GM12873 (cell line): ENCODE measurements at regions not wholly inside any gene's neighbourhood (a gene's known extent, or its start where the extent isn't known, plus 50 kb on each side); places are given as distances from the start of the nearest gene placed in this dataset.

Experiments used
- TF ChIP-seq, protein P1 (sequence below): IDR thresholded peaks from 2 replicates; pipeline ENCODE4 v1.5.1; 2012; ENCODE audit warnings: low read depth, mild to moderate bottlenecking, moderate library complexity, low read length, control low read depth; ENCODE audit not compliant: insufficient read depth; ENCODE audit errors: missing control alignments

- TF ChIP-seq, protein P1, sequence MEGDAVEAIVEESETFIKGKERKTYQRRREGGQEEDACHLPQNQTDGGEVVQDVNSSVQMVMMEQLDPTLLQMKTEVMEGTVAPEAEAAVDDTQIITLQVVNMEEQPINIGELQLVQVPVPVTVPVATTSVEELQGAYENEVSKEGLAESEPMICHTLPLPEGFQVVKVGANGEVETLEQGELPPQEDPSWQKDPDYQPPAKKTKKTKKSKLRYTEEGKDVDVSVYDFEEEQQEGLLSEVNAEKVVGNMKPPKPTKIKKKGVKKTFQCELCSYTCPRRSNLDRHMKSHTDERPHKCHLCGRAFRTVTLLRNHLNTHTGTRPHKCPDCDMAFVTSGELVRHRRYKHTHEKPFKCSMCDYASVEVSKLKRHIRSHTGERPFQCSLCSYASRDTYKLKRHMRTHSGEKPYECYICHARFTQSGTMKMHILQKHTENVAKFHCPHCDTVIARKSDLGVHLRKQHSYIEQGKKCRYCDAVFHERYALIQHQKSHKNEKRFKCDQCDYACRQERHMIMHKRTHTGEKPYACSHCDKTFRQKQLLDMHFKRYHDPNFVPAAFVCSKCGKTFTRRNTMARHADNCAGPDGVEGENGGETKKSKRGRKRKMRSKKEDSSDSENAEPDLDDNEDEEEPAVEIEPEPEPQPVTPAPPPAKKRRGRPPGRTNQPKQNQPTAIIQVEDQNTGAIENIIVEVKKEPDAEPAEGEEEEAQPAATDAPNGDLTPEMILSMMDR, result no peak
These were observed 132.4 kb upstream of the RGS17 start for GRCh38 chr6:153263489-153263888.

DNA sequence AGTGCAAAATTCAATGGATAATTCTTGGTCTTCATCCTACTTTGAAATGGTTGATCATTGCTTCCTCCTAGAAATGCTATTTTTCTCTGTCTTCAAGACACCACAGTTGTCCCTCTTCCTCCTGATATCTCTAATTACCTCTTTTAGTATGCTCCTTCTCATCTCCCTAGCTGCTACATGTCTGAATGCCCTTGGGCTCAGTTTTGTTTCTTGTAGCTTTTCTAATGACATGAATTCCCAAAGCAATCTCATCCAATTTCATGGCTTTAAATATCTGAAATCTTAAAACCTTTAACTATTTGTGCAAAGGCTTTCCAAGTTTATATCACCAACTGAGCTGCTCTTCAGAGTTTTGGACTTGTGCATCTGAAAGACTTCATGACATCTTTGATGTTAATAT lies 120.2 kb upstream of the RGS17 start:
- TF ChIP-seq, protein P1, result no peak

DNA sequence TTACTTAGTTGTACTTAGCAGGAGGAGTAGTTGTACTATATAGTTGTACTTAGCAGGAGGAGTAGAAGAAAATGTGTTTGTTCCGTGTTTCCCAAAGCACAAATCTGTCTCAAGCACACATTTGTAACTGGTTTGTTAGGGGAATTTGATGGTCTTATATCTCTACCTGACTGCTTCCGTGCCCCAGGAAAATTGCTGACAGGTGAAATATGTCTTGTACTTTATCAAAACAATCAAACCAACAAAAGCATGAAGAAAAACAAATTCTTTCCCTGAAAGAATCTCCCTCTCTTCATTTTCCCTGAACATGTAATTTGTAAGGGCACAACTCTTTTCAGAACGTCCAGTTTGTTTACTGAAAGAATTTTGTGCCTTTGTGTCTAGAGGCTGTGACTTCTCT lies 106.6 kb upstream of the RGS17 start:
- TF ChIP-seq, protein P1, result no peak

DNA sequence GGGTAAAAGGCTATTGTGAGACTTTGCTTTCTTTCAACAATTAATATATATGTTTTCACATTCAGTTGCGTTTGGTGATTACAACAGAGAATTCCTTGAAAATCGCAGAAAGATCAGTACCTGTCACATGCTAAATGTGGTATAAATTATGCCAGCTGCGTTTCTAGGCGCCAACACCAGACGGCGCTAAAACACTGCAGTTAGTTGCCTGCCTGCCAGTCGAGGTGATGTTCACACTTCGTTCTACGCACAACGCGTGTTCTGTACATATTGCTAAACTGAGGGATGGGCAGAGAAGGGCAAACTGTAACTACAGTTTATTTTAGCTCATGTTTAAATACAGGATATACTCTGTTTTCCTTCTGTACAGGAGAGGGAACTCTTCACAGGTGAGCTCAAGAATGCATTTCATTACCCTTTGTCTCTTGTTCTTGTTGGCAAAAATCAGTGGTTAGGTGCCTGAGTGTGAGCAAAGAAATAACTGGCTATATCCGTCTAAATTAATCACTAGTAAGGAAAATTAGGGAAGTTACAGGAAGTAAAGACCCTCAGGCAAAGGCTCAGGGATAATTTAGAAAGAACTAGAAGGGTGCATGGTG lies 100.1 kb upstream of the RGS17 start:
- TF ChIP-seq, protein P1, result peak; percentile 96

DNA sequence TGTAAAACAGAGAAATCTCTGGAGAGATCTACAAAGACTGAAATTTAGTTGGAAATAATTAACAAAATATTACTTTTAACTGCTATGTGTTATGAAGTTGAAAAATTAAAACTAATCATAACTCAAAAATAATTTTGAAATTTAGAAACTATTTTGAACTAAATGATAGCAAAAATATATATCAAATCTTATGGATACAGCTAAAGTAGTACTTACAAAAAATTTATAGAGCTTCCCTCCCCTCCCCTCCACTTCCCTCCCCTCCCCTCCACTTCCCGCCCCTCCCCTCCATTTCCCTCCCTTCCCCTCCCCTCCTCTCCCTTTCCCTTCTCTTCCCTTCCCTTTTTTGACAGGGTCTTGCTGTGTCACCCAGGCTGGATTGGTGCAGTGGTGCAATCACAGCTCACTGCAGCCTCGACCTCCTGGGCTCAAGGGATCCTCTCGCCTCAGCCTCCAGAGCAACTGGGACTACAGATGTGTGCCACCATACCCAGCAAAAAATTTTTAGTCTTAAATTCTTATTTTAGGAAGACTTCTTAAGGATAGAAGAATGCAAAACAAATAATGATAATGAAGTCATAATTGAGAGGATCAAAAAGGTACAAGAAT lies 87.2 kb upstream of the RGS17 start:
- TF ChIP-seq, protein P1, result no peak

DNA sequence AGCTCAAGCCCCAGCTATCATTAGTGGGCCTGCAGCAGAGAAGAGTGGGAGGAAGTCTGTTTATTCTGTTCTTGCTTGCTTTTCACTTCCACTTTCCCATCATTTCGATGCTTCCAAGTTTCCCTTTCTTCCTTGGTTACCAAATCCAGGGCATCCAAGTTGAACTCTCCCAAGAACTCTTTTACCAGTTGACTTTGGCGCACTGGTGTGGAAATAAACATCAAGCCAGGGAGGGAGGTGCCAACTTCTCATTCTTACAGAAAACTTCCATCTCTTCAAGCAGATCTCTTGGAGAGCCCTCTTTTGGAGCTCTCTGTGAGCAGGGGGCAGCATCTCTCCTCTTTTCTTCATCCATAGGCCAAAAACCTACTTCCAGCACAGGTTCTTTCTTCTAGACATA lies 85.7 kb upstream of the RGS17 start:
- TF ChIP-seq, protein P1, result no peak

- TF ChIP-seq, protein P1, result no peak
These were observed 84.2 kb upstream of the RGS17 start for GRCh38 chr6:153215242-153215641.

GRCh38 chr6:153214436-153214835 lies 83.4 kb upstream of the RGS17 start:
- TF ChIP-seq, protein P1, result no peak
